HG03521 (cell line): ENCODE measurements at regions not wholly inside any gene's neighbourhood (a gene's known extent, or its start where the extent isn't known, plus 50 kb on each side); places are given as distances from the start of the nearest gene placed in this dataset.
"Not testable (repeated sequence)": the region's sequence is repeated elsewhere in the genome, so short reads cannot be mapped to it uniquely, and the experiment has no call there.

Experiments
- ATAC-seq: cut with Tn5 transposase; IDR thresholded peaks from one replicate; pipeline ENCODE4 v1.9.1; 2021; ENCODE audit warnings: mild to moderate bottlenecking, moderate library complexity; ENCODE audit not compliant: unreplicated experiment

GRCh38 chr18:51323961-51324360 lies 126.5 kb upstream of the MEX3C start:
- no peak for ATAC-seq

- ATAC-seq, result no peak
Observed at GRCh38 chr18:51330148-51330547, 132.7 kb upstream of the MEX3C start.

- no peak for ATAC-seq
Observed at GRCh38 chr18:51330739-51331138, 133.3 kb upstream of the MEX3C start.

GRCh38 chr18:51337406-51337805 lies 139.9 kb upstream of the MEX3C start:
- no peak for ATAC-seq

GRCh38 chr18:51339856-51340255 lies 142.4 kb upstream of the MEX3C start:
- no peak for ATAC-seq

- ATAC-seq, result no peak
Observed at GRCh38 chr18:51340332-51340731, 142.9 kb upstream of the MEX3C start.

GRCh38 chr18:51342815-51343214 lies 145.3 kb upstream of the MEX3C start:
- no peak for ATAC-seq

- ATAC-seq, result no peak
Observed at GRCh38 chr18:51345848-51346391, 148.4 kb upstream of the MEX3C start.

- ATAC-seq, result no peak
Observed at GRCh38 chr18:51346404-51346803, 148.9 kb upstream of the MEX3C start.

GRCh38 chr18:51350081-51350480 lies 152.6 kb upstream of the MEX3C start:
- ATAC-seq, result no peak

- ATAC-seq, result no peak
Observed at GRCh38 chr18:51355841-51356240, 158.4 kb upstream of the MEX3C start.

GRCh38 chr18:51360301-51360700 lies 162.8 kb upstream of the MEX3C start:
- not testable (repeated sequence) for ATAC-seq

GRCh38 chr18:51361130-51361860 lies 163.8 kb upstream of the MEX3C start:
- ATAC-seq, result no peak

- no peak for ATAC-seq
Observed at GRCh38 chr18:51363384-51363783, 165.9 kb upstream of the MEX3C start.

- ATAC-seq, result no peak
Observed at GRCh38 chr18:51370996-51371395, 173.5 kb upstream of the MEX3C start.

GRCh38 chr18:51371929-51372328 lies 174.4 kb upstream of the MEX3C start:
- no peak for ATAC-seq

GRCh38 chr18:51382081-51382480 lies 184.6 kb upstream of the MEX3C start:
- ATAC-seq, result no peak

GRCh38 chr18:51383116-51383515 lies 185.6 kb upstream of the MEX3C start:
- no peak for ATAC-seq

GRCh38 chr18:51383711-51384110 lies 186.2 kb upstream of the MEX3C start:
- no peak for ATAC-seq

- ATAC-seq, result no peak
Observed at GRCh38 chr18:51385270-51385669, 187.8 kb upstream of the MEX3C start.

- no peak for ATAC-seq
Observed at GRCh38 chr18:51390702-51391101, 193.2 kb upstream of the MEX3C start.

- ATAC-seq, result no peak
Observed at GRCh38 chr18:51391215-51391614, 193.7 kb upstream of the MEX3C start.

- ATAC-seq, result no peak
Observed at GRCh38 chr18:51391731-51392130, 194.2 kb upstream of the MEX3C start.
